ENCODE measurements at regions not wholly inside any gene's neighbourhood (a gene's known extent, or its start where the extent isn't known, plus 50 kb on each side); places are given as distances from the start of the nearest gene placed in this dataset.

- H4K20me1 ChIP-seq (ENCODE audit: insufficient read depth) = no peaks in the 10 kb centered on the region
- peak; percentile 76 for DNase-seq
- peak overlapping the region; percentile 42 for H3K9ac ChIP-seq
- no peaks in the 10 kb centered on the region for H3K27me3 ChIP-seq (replicated peaks; ENCODE audit: insufficient read depth)
- H2AFZ ChIP-seq = peak overlapping the region; percentile 69
- H3K4me1 ChIP-seq (ENCODE audit: insufficient read depth) = peaks cover 29% of the 10 kb centered on the region
- H3K9me2 ChIP-seq (ENCODE audit: insufficient read depth) = no peaks in the 10 kb centered on the region
- peak overlapping the region; percentile 53 for H3K27ac ChIP-seq
- no peaks in the 10 kb centered on the region for H3K79me2 ChIP-seq (ENCODE audit: insufficient read depth)
- H3K4me3 ChIP-seq = no peak overlapping the region; the same call in 1 of the 2 replicates
- WGBS, 2 experiments (ENCODE audit: low coverage in 1 of 2, low lambda C conversion rate in 2 of 2, missing lambda C conversion rate in 2 of 2) = 55 to 57% methylated on average over 8 of the region's 8 CpGs
- peak overlapping the region; percentile 30 for H3K4me2 ChIP-seq (ENCODE audit: unreplicated experiment)
- H3F3A ChIP-seq (ENCODE audit: insufficient read depth) = peaks cover 9% of the 10 kb centered on the region
- in situ Hi-C loops (cut with MboI) = no loop called here
- no peaks in the 10 kb centered on the region for H3K36me3 ChIP-seq (ENCODE audit: low read depth)
- TF ChIP-seq EZH2phosphoT487 (IDR thresholded peaks at IDR 0.05; ENCODE audit: insufficient read depth, low read depth) = no peak
- no peak for TF ChIP-seq EZH2 (IDR thresholded peaks at IDR 0.05; ENCODE audit: insufficient read depth, poor library complexity, severe bottlenecking)
- H3K9me3 ChIP-seq (ENCODE audit: low read depth) = no peaks in the 10 kb centered on the region
Observed at GRCh38 chr17:17398188-17398942, 78.4 kb upstream of the MED9 start.

- H2AFZ ChIP-seq = peak overlapping the region; percentile 69
- H3K27ac ChIP-seq = peak overlapping the region; percentile 53
Observed at GRCh38 chr17:17398943-17399926, 77.6 kb upstream of the MED9 start.

DNA sequence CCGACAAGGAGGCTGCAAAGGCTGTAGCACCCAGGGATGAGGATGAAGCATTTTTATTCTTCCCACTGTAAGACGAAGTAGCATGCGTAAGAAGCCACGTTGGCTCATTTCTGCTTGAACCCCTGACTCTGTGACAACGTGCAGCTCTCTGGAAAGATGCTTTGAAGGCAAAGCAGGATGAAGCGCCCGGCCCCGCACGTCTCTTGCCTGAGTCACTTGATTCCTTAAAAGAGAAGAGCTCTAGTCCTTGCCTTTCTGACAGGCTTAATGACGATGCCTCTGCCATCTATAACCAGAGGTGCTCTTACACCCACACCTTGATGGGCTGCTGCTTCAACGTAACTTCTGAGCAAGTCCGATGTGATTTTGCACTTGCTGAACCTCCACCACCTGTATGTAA is 76.7 kb upstream of the MED9 start:
- TF ChIP-seq EZH2phosphoT487 (IDR thresholded peaks at IDR 0.05; ENCODE audit: insufficient read depth, low read depth) (no peak), EZH2 (IDR thresholded peaks at IDR 0.05; ENCODE audit: insufficient read depth, poor library complexity, severe bottlenecking) (no peak)
- no peak for DNase-seq
- in situ Hi-C loops (cut with MboI) = no loop called here
- Histone ChIP-seq H3K9me2 (ENCODE audit: insufficient read depth) (no peaks in the 10 kb centered on the region), H3K9ac (no peak overlapping the region), H3K4me3 (no peak overlapping the region), H3K36me3 (ENCODE audit: low read depth) (no peaks in the 10 kb centered on the region), H3K79me2 (ENCODE audit: insufficient read depth) (no peaks in the 10 kb centered on the region), H3K4me1 (ENCODE audit: insufficient read depth) (peaks cover 29% of the 10 kb centered on the region), H3K27me3 (replicated peaks; ENCODE audit: insufficient read depth) (no peaks in the 10 kb centered on the region), H2AFZ (no peak overlapping the region), H4K20me1 (ENCODE audit: insufficient read depth) (no peaks in the 10 kb centered on the region), H3F3A (ENCODE audit: insufficient read depth) (peaks cover 9% of the 10 kb centered on the region), H3K4me2 (ENCODE audit: unreplicated experiment) (no peak overlapping the region), H3K9me3 (ENCODE audit: low read depth) (no peaks in the 10 kb centered on the region), H3K27ac (no peak overlapping the region)
- 91 to 92% methylated on average over 12 of the region's 12 CpGs for WGBS, 2 experiments (ENCODE audit: low coverage in 1 of 2, low lambda C conversion rate in 2 of 2, missing lambda C conversion rate in 2 of 2)

More at GRCh38 chr17:17398943-17399926, 77.6 kb upstream of the MED9 start:
- Histone ChIP-seq H4K20me1 (ENCODE audit: insufficient read depth) (no peaks in the 10 kb centered on the region), H3K27me3 (replicated peaks; ENCODE audit: insufficient read depth) (no peaks in the 10 kb centered on the region), H3F3A (ENCODE audit: insufficient read depth) (peaks cover 9% of the 10 kb centered on the region), H3K4me2 (ENCODE audit: unreplicated experiment) (peak overlapping the region; percentile 30), H3K9ac (peak overlapping the region; percentile 42), H3K79me2 (ENCODE audit: insufficient read depth) (no peaks in the 10 kb centered on the region), H3K9me3 (ENCODE audit: low read depth) (no peaks in the 10 kb centered on the region), H3K4me1 (ENCODE audit: insufficient read depth) (peaks cover 29% of the 10 kb centered on the region), H3K9me2 (ENCODE audit: insufficient read depth) (no peaks in the 10 kb centered on the region), H3K4me3 (no peak overlapping the region; the same call in 1 of the 2 replicates), H3K36me3 (ENCODE audit: low read depth) (no peaks in the 10 kb centered on the region)
- DNase-seq = peak; percentile 62
- 58 to 62% methylated on average over 14 to 15 of the region's 15 CpGs for WGBS, 2 experiments (ENCODE audit: low coverage in 1 of 2, low lambda C conversion rate in 2 of 2, missing lambda C conversion rate in 2 of 2)
- no peak for TF ChIP-seq EZH2 (IDR thresholded peaks at IDR 0.05; ENCODE audit: insufficient read depth, poor library complexity, severe bottlenecking)
- TF ChIP-seq EZH2phosphoT487 (IDR thresholded peaks at IDR 0.05; ENCODE audit: insufficient read depth, low read depth) = no peak
- in situ Hi-C loops (cut with MboI) = no loop called here

DNA sequence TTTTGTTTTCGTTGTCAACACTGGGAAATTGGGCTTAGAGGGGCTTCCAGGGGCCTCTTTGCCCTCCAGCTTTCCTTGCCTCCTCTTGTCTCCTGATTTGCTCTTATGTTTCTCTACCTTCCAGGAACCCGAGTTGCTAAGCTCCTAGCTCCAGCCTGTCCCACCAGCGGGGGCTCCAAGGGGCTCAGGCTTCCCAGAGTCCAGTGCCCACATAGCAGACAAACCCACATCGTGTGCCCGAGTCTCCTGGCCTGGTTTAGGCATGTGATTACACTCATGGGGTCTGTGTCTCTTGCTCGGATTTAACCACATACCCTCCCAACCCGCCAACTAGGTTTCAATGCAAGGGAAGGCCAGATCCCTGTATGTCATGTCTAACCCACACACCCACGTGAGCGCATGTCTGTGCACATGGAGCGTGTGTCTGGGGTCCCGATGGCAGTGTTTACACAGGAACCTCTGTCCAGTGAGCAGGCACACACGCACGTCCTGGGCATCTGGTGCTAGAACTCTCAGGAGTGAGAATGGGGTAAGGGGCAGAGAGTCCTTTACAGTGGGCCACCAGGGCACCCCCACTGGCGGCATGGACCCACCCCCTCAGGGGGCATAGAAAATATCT is 76.1 kb upstream of the MED9 start:
- H3K4me2 ChIP-seq (ENCODE audit: unreplicated experiment) = no peak overlapping the region
- no peak overlapping the region for H3K4me3 ChIP-seq
- TF ChIP-seq EZH2 (IDR thresholded peaks at IDR 0.05; ENCODE audit: insufficient read depth, poor library complexity, severe bottlenecking) (no peak), EZH2phosphoT487 (IDR thresholded peaks at IDR 0.05; ENCODE audit: insufficient read depth, low read depth) (no peak)
- no peaks in the 10 kb centered on the region for H3K9me2 ChIP-seq (ENCODE audit: insufficient read depth)
- no peaks in the 10 kb centered on the region for H3K79me2 ChIP-seq (ENCODE audit: insufficient read depth)
- H2AFZ ChIP-seq = no peak overlapping the region
- no peak overlapping the region for H3K27ac ChIP-seq
- H3K27me3 ChIP-seq (replicated peaks; ENCODE audit: insufficient read depth) = no peaks in the 10 kb centered on the region
- no peaks in the 10 kb centered on the region for H3K9me3 ChIP-seq (ENCODE audit: low read depth)
- in situ Hi-C loops (cut with MboI) = no loop called here
- no peak overlapping the region for H3K9ac ChIP-seq
- no peaks in the 10 kb centered on the region for H3K36me3 ChIP-seq (ENCODE audit: low read depth)
- H3K4me1 ChIP-seq (ENCODE audit: insufficient read depth) = peaks cover 29% of the 10 kb centered on the region
- no peak for DNase-seq
- WGBS, 2 experiments (ENCODE audit: low coverage in 1 of 2, low lambda C conversion rate in 2 of 2, missing lambda C conversion rate in 2 of 2) = 90 to 93% methylated on average over 14 of the region's 14 CpGs
- H4K20me1 ChIP-seq (ENCODE audit: insufficient read depth) = no peaks in the 10 kb centered on the region
- H3F3A ChIP-seq (ENCODE audit: insufficient read depth) = peaks cover 9% of the 10 kb centered on the region
